ENCODE measurements at regions not wholly inside any gene's neighbourhood (a gene's known extent, or its start where the extent isn't known, plus 50 kb on each side); places are given as distances from the start of the nearest gene placed in this dataset.

- CTCF ChIA-PET = no interaction called here
- no TSS peak for BruUV-seq (replicated peaks)
- no peak for TF ChIP-seq EZH2 (IDR thresholded peaks at IDR 0.05; ENCODE audit: borderline replicate concordance, low read depth, low read length, poor library complexity, severe bottlenecking)
- TF ChIP-seq, protein P1, sequence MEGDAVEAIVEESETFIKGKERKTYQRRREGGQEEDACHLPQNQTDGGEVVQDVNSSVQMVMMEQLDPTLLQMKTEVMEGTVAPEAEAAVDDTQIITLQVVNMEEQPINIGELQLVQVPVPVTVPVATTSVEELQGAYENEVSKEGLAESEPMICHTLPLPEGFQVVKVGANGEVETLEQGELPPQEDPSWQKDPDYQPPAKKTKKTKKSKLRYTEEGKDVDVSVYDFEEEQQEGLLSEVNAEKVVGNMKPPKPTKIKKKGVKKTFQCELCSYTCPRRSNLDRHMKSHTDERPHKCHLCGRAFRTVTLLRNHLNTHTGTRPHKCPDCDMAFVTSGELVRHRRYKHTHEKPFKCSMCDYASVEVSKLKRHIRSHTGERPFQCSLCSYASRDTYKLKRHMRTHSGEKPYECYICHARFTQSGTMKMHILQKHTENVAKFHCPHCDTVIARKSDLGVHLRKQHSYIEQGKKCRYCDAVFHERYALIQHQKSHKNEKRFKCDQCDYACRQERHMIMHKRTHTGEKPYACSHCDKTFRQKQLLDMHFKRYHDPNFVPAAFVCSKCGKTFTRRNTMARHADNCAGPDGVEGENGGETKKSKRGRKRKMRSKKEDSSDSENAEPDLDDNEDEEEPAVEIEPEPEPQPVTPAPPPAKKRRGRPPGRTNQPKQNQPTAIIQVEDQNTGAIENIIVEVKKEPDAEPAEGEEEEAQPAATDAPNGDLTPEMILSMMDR (conservative IDR thresholded peaks at IDR 0.05; ENCODE audit: low read depth, low read length) = no peak
- no peak for DNase-seq (ENCODE audit: low spot score)
- POLR2A ChIA-PET (ENCODE audit: low non-redundant PET) = no interaction called here
- H3K9me3 ChIP-seq (ENCODE audit: low read depth, low read length, poor library complexity, severe bottlenecking) = no peaks in the 10 kb centered on the region
- H3K4me1 ChIP-seq (ENCODE audit: insufficient read depth, low read length, poor library complexity, severe bottlenecking) = no peaks in the 10 kb centered on the region
- H3K36me3 ChIP-seq (ENCODE audit: insufficient read depth, low read length, poor library complexity, severe bottlenecking) = no peaks in the 10 kb centered on the region
- H3K27ac ChIP-seq (ENCODE audit: low read depth, low read length, poor library complexity, severe bottlenecking) = no peak overlapping the region
- H3K4me3 ChIP-seq (ENCODE audit: low read depth, low read length, poor library complexity, severe bottlenecking) = no peak overlapping the region
- H3K27me3 ChIP-seq (replicated peaks; ENCODE audit: insufficient read depth, low read depth, low read length, poor library complexity) = no peaks in the 10 kb centered on the region
- intact Hi-C loops (cut with micrococcal nuclease; ENCODE audit: unreplicated experiment) = no loop called here
These were observed 324.6 kb downstream of the MCTP2 start for GRCh38 chr15:94555841-94556519.

DNA sequence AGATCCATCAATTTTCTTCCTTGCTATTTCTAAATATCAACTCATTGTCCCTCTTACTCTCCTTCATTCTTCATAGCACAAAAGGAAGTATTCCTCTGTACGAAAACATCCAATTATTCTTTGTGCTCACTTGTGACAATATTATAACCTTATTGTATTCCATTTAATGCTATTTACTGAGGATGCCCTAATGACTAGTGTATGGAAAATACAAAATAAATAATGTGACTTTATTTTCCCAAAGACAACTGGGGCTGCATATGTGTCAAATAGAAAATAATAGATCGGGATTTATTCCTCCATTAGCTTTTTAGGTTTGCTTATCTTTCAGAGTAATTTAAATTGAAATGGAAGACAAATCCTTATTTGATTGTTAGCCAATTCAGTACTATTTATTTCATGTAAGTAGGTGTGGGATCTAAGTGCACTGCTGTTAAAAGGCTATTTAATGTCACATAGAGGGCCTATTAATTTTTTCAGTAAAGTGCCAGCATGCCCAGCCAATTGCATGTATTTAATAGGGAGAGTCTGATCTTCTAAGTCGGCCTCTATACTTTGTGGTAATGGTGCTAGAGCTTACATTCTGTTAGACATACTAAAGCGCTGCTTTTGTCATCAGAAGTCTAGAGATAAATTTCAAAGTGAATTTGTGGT lies 329.8 kb downstream of the MCTP2 start:
- Histone ChIP-seq H3K4me1 (ENCODE audit: insufficient read depth, low read length, poor library complexity, severe bottlenecking) (no peaks in the 10 kb centered on the region), H3K4me3 (ENCODE audit: low read depth, low read length, poor library complexity, severe bottlenecking) (no peak overlapping the region), H3K9me3 (ENCODE audit: low read depth, low read length, poor library complexity, severe bottlenecking) (peaks cover 4% of the 10 kb centered on the region), H3K36me3 (ENCODE audit: insufficient read depth, low read length, poor library complexity, severe bottlenecking) (no peaks in the 10 kb centered on the region), H3K27ac (ENCODE audit: low read depth, low read length, poor library complexity, severe bottlenecking) (no peak overlapping the region), H3K27me3 (replicated peaks; ENCODE audit: insufficient read depth, low read depth, low read length, poor library complexity) (no peaks in the 10 kb centered on the region)
- POLR2A ChIA-PET (ENCODE audit: low non-redundant PET) = no interaction called here
- DNase-seq (ENCODE audit: low spot score) = no peak
- CTCF ChIA-PET = no interaction called here
- intact Hi-C loops (cut with micrococcal nuclease; ENCODE audit: unreplicated experiment) = no loop called here
- TF ChIP-seq EZH2 (IDR thresholded peaks at IDR 0.05; ENCODE audit: borderline replicate concordance, low read depth, low read length, poor library complexity, severe bottlenecking) = no peak
- TF ChIP-seq, protein P1 (conservative IDR thresholded peaks at IDR 0.05; ENCODE audit: low read depth, low read length) = no peak
- BruUV-seq (replicated peaks) = no TSS peak

DNA sequence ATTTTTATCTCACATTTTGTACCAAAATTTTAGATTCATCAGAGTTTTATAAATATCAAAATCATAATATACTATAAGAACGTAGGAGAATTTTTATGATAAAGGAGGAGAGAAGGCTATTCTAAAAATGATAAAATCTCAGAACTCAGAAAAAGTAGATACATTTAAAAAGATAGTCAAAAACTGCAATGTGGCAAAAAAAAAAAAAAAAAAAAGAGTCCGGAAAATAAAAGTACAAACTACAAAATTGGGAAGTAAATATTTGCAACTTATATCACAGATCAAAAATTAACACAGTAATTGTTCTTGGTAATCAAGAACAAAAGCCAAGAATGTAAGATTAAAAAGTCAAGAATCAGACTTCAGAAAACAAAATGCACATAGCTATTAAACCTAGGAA lies 332.1 kb downstream of the MCTP2 start:
- Histone ChIP-seq H3K27me3 (replicated peaks; ENCODE audit: insufficient read depth, low read depth, low read length, poor library complexity) (no peaks in the 10 kb centered on the region), H3K36me3 (ENCODE audit: insufficient read depth, low read length, poor library complexity, severe bottlenecking) (no peaks in the 10 kb centered on the region), H3K4me1 (ENCODE audit: insufficient read depth, low read length, poor library complexity, severe bottlenecking) (no peaks in the 10 kb centered on the region), H3K4me3 (ENCODE audit: low read depth, low read length, poor library complexity, severe bottlenecking) (no peak overlapping the region), H3K9me3 (ENCODE audit: low read depth, low read length, poor library complexity, severe bottlenecking) (peaks cover 4% of the 10 kb centered on the region), H3K27ac (ENCODE audit: low read depth, low read length, poor library complexity, severe bottlenecking) (no peak overlapping the region)
- BruUV-seq (replicated peaks) = no TSS peak
- no peak for DNase-seq (ENCODE audit: low spot score)
- POLR2A ChIA-PET (ENCODE audit: low non-redundant PET) = no interaction called here
- CTCF ChIA-PET = no interaction called here
- TF ChIP-seq, protein P1 (conservative IDR thresholded peaks at IDR 0.05; ENCODE audit: low read depth, low read length) = no peak
- no peak for TF ChIP-seq EZH2 (IDR thresholded peaks at IDR 0.05; ENCODE audit: borderline replicate concordance, low read depth, low read length, poor library complexity, severe bottlenecking)
- intact Hi-C loops (cut with micrococcal nuclease; ENCODE audit: unreplicated experiment) = no loop called here
